Skeletal muscle cell (primary cell): ENCODE measurements at regions not wholly inside any gene's neighbourhood (a gene's known extent, or its start where the extent isn't known, plus 50 kb on each side); places are given as distances from the start of the nearest gene placed in this dataset.
"Not testable (repeated sequence)": the region's sequence is repeated elsewhere in the genome, so short reads cannot be mapped to it uniquely, and the experiment has no call there.

ENCODE experiments used
- DNase-seq: peaks from one replicate; pipeline ENCODE4 v3.0.0-alpha.2; 2010; ENCODE audit warnings: low read depth
- H3K4me3 ChIP-seq: 2 replicates; pipeline ENCODE4 v1.5.1; 2011; ENCODE audit warnings: low read depth, mild to moderate bottlenecking, control low read depth, low read length, moderate library complexity

DNA sequence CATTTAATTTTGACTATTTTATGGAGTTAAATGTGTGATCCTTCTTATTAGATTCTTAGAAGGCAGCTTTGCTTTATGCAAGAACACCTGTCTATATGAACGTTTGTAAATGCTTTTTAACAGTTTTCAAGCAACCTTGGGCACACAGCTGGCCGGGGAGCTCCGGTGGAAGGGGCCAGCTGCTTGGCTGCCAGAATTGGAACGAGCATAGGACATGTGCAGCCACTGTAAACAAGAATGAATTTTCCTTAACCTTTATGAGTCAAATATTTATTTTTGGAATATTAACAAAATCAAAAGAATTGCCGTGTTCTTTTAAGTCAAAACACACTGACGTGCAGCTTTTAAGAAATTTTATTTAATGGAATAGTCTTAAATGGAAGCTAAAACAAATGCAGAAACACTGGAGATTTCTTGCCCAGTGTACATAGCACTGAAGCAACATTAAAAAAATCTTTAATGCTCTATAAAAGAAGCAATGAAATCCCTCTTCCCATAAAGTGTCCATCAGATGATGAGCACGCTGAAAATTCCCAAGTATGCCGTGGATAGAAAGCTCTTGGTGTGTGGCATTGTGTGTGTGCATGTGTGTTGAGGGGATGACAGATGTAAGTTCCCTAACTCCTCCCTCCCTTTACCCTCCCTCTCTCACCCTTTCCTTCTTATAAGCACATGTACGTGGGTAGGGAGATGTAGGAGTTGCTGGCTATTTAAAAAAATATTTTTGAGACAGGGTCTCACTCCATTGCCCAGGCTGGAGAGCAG, 208.9 kb upstream of the EXOC2 start:
- H3K4me3 ChIP-seq, result no peak overlapping the region
- no peak for DNase-seq

- no peak for DNase-seq
- no peak overlapping the region for H3K4me3 ChIP-seq
These were observed 208.0 kb upstream of the EXOC2 start for GRCh38 chr6:900716-901605.

GRCh38 chr6:897528-898207, 204.7 kb upstream of the EXOC2 start:
- no peak for DNase-seq
- H3K4me3 ChIP-seq, result no peak overlapping the region

DNA sequence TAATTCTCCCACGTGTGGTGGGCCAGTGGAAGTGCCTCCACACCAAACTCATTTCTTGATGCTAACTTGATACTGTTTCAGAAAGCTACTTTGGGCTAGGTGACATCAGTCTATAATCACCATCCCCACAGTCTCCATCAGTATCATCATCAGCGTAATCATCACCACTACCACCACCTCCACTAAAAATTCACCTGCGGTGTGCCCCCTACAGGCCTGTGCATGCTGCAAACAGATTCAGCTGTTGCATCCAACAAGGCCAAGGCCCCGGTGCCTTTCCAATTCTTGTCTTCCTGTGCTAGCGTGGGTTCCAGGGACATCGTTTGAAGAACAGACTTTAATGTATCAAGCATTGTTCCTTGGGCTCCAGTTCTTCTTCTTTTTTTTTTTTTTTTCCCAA, 201.3 kb upstream of the EXOC2 start:
- DNase-seq, result no peak
- no peak overlapping the region for H3K4me3 ChIP-seq

DNA sequence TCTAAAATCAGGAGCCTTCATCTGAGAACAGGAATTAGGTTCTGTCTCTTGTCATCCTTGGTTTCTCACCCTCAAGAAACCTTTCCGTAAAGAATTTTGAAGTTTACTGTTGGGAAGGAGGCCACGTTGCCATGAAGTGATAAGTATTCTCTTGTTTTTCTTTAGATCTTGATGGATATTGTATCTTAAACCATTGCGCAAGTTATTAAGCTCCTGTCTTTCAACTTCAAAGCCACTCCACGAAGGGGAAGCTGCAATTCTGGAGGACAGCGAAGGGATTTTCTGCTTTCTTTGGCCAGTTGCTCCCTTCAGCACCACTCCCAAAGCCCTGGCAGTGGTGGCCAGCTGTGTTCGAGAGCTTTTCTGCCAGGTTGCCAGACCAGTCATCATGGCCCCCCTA, 198.1 kb upstream of the EXOC2 start:
- no peak for DNase-seq
- no peak overlapping the region for H3K4me3 ChIP-seq

- no peak overlapping the region for H3K4me3 ChIP-seq
- no peak for DNase-seq
These were observed 197.3 kb upstream of the EXOC2 start for GRCh38 chr6:890201-890600.

DNA sequence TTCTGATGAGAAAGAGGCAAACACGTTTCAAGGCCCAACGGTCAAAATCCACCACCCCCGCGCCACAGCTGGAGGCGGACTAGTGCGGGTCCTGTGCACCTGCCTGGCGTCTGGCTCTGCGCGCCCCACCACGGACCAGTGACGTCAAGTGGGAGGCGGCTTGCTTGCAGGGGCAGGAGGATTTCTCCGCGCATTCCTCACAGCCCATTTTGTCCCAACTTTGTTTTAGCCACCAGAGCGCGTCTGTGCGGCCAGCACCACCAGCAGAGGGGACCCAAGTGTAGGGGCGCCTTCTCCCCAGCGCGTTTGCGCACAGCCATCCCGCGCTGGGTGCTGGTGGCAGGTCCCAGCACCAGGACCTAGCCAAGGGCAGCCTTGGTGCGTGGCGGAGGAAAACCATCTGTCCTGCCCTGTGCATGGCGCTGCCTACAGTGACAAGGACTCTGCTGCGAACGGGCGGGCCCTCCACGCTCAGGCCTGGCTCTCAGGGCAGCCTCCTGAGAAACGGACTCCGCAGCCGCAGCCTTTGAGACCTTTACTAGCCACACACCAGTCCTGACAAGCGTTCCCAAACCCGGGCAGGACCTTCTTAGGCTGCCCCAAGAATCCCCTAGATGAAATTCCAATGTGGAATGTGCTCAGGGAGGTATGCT, 194.8 kb upstream of the EXOC2 start:
- no peak overlapping the region for H3K4me3 ChIP-seq
- DNase-seq, result no peak

DNA sequence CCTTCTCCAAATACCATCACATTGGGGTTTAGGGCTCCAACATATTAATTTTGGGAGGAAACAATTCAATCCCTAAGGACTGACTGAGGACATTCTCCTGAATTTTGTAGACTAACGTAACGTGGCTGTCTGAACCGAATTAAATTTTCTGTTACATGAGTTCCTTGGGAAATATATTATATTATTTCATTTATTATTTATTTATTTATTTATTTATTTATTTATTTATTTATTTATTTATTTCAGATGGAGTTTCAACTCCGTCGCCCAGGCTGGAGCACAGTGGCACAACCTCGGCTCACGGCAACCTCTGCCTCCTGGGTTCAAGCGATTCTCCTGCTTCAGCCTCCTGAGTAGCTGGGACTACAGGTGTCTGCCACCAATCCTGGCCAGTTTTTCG, 193.2 kb upstream of the EXOC2 start:
- not testable (repeated sequence) for H3K4me3 ChIP-seq, DNase-seq

DNA sequence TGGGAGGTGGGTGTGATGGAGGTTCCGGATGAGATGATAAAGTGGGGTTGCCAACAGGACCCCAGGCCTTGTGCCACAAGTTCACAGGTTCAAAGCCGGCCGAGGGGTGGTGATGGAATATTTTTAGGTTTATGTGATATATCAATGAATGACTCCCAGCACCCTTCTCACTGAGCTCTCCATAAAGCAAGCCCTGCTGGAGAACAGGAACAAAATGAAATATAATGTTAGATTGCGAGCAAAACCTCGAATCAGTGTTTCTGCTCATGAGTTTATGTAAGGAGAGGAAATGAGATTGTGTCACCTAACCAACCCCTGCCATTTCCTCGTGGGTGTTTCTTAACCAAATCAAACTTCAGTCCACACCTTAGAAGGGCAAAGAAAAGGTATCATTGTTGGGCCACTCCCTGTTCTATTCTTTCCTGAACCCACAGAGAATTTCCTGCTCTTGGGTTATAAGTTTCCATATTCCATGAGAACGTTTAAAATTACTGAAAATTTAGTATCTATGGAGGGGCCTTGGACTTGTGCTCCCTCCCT, 192.2 kb upstream of the EXOC2 start:
- no peak for DNase-seq
- no peak overlapping the region for H3K4me3 ChIP-seq

GRCh38 chr6:884570-884969, 191.6 kb upstream of the EXOC2 start:
- H3K4me3 ChIP-seq, result no peak overlapping the region
- DNase-seq, result no peak

DNA sequence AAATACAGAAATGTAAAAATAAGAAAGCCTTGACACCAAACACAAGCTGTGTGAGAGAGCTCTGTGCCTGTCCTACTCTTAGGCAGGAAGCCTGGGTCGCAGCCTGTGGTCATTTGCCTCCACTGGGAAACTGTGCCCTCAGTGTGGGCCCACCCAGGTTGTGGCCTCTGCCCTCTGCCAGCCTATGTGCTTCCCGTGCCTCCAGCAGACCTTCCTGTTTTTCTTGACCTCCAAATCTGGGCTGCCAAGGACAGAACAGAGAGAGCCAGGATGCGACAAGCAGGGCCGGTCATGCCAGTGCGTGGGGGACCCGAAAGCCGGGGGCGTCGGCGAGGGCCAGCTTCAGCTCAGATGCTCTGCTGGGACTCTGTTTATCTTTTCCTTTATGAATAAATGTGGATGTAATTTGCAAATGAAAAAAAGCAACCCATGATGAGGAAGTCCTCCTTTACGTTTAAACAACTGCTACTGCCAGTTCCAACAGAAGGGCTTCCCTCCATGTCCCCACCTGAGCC, 189.2 kb upstream of the EXOC2 start:
- no peak for DNase-seq
- no peak overlapping the region for H3K4me3 ChIP-seq

GRCh38 chr6:878179-878578, 185.2 kb upstream of the EXOC2 start:
- no peak overlapping the region for H3K4me3 ChIP-seq
- DNase-seq, result no peak

DNA sequence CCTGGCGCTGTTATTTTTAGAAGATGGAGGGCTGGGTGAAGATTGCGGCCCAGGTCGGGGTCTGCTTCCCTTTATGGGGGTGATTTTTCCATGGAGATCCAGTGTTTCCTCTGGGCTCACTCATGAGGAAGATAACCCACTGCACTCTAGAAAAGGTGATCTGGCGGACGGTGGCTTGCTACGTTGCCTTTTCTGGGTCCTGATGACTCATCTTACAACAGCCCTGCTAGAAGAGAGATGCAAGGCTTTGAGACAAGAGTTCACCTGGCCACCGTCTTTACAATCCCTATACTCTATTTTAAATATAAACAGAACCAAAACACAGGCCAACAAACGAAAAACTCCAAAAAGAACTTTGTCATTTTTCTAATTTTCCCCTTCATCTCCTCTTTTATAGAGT, 182.1 kb upstream of the EXOC2 start:
- no peak overlapping the region for H3K4me3 ChIP-seq
- no peak for DNase-seq

DNA sequence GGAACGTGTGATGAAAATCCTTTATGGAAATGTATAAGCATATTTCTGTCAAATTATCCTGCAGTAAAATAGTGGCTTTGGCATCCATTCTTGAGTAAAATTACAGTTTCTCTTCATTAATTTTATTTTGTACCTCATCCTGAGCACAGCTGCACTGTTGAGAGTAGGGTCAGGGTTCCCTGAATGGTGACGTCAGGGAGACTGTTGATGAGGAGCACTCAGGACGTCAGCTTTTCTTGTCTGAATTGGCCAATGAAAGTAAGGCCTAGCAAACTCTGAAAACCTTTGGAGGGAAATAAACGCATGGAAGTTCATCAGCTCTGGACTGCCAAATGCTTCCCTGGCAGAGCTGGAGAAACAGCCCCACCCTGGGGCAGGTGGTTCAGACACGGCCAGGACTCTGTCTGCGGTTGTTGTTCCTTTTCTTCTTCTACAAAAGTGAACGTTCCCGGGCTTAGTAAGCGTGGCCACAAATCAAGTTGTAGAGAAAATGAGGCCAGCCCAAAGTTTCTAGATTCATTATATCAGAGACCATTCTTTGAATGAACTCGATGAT, 179.7 kb upstream of the EXOC2 start:
- no peak overlapping the region for H3K4me3 ChIP-seq
- no peak for DNase-seq

DNA sequence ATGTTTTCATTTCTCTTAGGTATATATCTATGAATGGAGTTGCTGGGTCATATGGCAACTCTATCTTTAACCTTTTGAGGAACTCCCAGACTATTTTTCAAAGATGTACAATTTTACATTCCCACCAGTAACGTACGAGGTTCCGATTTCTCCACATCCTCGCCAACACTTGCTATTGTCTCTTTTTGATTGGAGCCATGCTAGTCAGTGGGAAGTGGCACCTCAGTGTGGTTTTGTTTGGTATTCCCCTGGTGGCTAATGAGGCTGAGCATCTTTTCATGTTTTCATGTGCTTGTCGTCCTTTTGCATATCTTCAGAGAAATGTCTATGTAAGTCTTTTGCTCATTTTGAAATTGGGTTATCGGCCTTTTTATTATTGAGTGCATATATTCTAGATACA, 178.6 kb upstream of the EXOC2 start:
- no peak for DNase-seq
- H3K4me3 ChIP-seq, result no peak overlapping the region

DNA sequence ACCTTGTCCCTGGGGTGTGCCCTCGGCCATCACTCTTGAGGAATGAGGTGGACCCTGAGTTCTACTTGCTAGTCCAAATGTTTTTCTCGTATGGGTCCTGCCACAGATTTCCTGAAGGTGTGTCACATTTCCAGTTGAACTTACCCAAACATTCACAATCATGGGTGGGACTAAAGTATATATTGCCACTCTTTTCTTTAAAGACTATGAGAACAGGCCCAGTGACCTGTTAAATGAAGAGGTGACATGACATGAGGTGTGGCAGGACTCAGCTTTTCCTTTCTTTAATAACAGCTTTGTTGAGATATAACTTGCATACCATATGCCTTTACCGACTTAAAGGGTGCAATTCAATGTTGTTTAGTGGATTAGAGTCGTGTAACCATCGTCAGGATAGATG, 177.2 kb upstream of the EXOC2 start:
- no peak overlapping the region for H3K4me3 ChIP-seq
- DNase-seq, result no peak

DNA sequence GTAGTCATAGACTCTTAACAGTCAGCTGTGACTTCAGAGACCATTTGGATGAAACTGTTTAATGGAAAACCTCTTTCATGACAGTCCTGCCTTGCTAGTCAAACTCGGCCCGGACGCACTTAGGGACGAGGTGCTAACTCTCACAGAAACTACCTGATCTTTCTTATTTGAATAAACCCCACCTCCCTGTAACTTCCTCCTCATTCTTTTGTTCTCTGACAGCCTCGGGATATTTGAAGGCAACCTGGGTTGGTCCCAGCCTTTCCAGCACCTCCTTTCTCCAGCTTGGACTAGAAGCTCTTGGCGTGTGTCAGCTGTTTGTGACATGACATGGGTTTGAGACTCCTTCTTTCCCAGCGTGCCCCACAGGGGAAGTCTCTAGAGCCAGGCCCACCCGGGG, 175.3 kb upstream of the EXOC2 start:
- no peak overlapping the region for H3K4me3 ChIP-seq
- no peak for DNase-seq

- H3K4me3 ChIP-seq, result no peak overlapping the region
These were observed 174.4 kb upstream of the EXOC2 start for GRCh38 chr6:867378-867777.

GRCh38 chr6:866316-866715, 173.4 kb upstream of the EXOC2 start:
- no peak for DNase-seq

More at GRCh38 chr6:867378-867777, 174.4 kb upstream of the EXOC2 start:
- DNase-seq, result no peak

More at GRCh38 chr6:866316-866715, 173.4 kb upstream of the EXOC2 start:
- H3K4me3 ChIP-seq, result no peak overlapping the region
